Chondrocyte (in vitro differentiated cells): ENCODE measurements at regions not wholly inside any gene's neighbourhood (a gene's known extent, or its start where the extent isn't known, plus 50 kb on each side); places are given as distances from the start of the nearest gene placed in this dataset.
A peak's percentile ranks its signal among the peaks of the same experiment; 100 is the strongest.
"Not testable (repeated sequence)": the region's sequence is repeated elsewhere in the genome, so short reads cannot be mapped to it uniquely, and the experiment has no call there.

ENCODE experiments used
- DNase-seq: peaks from one replicate; pipeline ENCODE4 v3.0.0; 2021; ENCODE audit warnings: mixed read lengths, low spot score
- H3K27ac Mint-ChIP-seq: one replicate; pipeline ENCODE4 v1.8.0; 2021; ENCODE audit warnings: mild to moderate bottlenecking, moderate library complexity, mixed read lengths; ENCODE audit not compliant: unreplicated experiment
- H3K27me3 Mint-ChIP-seq: 2 replicates; pipeline ENCODE4 v1.8.0; 2021; ENCODE audit warnings: low read depth, mixed read lengths
- H3K36me3 Mint-ChIP-seq: 2 replicates; pipeline ENCODE4 v1.8.0; 2021; ENCODE audit warnings: low read depth, mixed read lengths
- H3K4me1 Mint-ChIP-seq: 2 replicates; pipeline ENCODE4 v1.8.0; 2021; ENCODE audit warnings: low read depth, mild to moderate bottlenecking, mixed read lengths
- H3K4me3 Mint-ChIP-seq: one replicate; pipeline ENCODE4 v1.8.0; 2021; ENCODE audit warnings: mild to moderate bottlenecking, moderate library complexity, mixed read lengths; ENCODE audit not compliant: unreplicated experiment
- H3K9me3 Mint-ChIP-seq: 2 replicates; pipeline ENCODE4 v1.8.0; 2021; ENCODE audit warnings: low read depth, mixed read lengths
- CTCF ChIP-seq: fragments of 200-600 bp; sonication (generic); IDR thresholded peaks from 2 replicates; pipeline ENCODE4 v1.5.0; 2021; ENCODE audit warnings: antibody characterized with exemption, mild to moderate bottlenecking, moderate library complexity

- Mint-ChIP-seq H3K36me3 (no peaks in the 10 kb centered on the region), H3K27ac (no peak overlapping the region), H3K9me3 (no peaks in the 10 kb centered on the region), H3K4me3 (peak overlapping the region; percentile 33), H3K4me1 (peaks cover 16% of the 10 kb centered on the region), H3K27me3 (no peaks in the 10 kb centered on the region)
- TF ChIP-seq CTCF = no peak
- no peak for DNase-seq
Measured at GRCh38 chrX:65587616-65588526, 53.3 kb upstream of the LAS1L start.

- no peaks in the 10 kb centered on the region for H3K36me3 Mint-ChIP-seq
Measured at GRCh38 chrX:65586491-65586890, 51.9 kb upstream of the LAS1L start.

DNA sequence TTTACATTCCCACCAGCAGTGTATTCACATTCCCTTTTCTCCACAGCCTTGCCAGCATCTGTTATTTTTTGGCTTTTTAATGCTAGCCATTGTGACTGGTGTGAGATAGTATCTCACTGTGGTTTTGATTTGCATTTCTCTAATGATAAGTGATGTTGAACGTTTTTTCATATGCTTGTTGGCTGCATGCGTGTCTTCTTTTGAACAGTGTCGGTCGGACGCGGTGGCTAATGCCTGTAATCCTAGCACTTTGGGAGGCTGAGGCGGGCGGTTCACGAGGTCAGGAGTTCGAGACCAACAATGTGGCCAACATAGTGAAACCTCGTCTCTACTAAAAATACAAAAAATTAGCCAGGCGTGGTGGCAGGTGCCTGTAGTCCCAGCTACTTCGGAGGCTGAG is 50.6 kb upstream of the LAS1L start:
- H3K27ac Mint-ChIP-seq, H3K27me3 Mint-ChIP-seq, DNase-seq, H3K36me3 Mint-ChIP-seq, H3K4me3 Mint-ChIP-seq, H3K9me3 Mint-ChIP-seq: not testable (repeated sequence)
- peaks cover 16% of the 10 kb centered on the region for H3K4me1 Mint-ChIP-seq

More at GRCh38 chrX:65586491-65586890, 51.9 kb upstream of the LAS1L start:
- no peak for TF ChIP-seq CTCF
- H3K9me3 Mint-ChIP-seq = no peaks in the 10 kb centered on the region
- H3K27ac Mint-ChIP-seq = no peak overlapping the region
- DNase-seq = no peak
- H3K4me3 Mint-ChIP-seq = no peak overlapping the region
- H3K27me3 Mint-ChIP-seq = no peaks in the 10 kb centered on the region
- H3K4me1 Mint-ChIP-seq = peaks cover 16% of the 10 kb centered on the region
